ENCODE measurements at regions not wholly inside any gene's neighbourhood (a gene's known extent, or its start where the extent isn't known, plus 50 kb on each side); places are given as distances from the start of the nearest gene placed in this dataset.

- Histone ChIP-seq H3K4me1 (no peaks in the 10 kb centered on the region), H3K9me3 (replicated peaks) (no peaks in the 10 kb centered on the region), H3K36me3 (no peaks in the 10 kb centered on the region), H3K27ac (replicated peaks) (no peak overlapping the region), H3K4me3 (no peak overlapping the region), H3K27me3 (ENCODE audit: low read depth) (peaks cover 5% of the 10 kb centered on the region)
- intact Hi-C loops (cut with micrococcal nuclease) = no loop called here
- TF ChIP-seq, protein P1, sequence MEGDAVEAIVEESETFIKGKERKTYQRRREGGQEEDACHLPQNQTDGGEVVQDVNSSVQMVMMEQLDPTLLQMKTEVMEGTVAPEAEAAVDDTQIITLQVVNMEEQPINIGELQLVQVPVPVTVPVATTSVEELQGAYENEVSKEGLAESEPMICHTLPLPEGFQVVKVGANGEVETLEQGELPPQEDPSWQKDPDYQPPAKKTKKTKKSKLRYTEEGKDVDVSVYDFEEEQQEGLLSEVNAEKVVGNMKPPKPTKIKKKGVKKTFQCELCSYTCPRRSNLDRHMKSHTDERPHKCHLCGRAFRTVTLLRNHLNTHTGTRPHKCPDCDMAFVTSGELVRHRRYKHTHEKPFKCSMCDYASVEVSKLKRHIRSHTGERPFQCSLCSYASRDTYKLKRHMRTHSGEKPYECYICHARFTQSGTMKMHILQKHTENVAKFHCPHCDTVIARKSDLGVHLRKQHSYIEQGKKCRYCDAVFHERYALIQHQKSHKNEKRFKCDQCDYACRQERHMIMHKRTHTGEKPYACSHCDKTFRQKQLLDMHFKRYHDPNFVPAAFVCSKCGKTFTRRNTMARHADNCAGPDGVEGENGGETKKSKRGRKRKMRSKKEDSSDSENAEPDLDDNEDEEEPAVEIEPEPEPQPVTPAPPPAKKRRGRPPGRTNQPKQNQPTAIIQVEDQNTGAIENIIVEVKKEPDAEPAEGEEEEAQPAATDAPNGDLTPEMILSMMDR (IDR thresholded peaks at IDR 0.05; ENCODE audit: borderline replicate concordance) = no peak
- no peak for DNase-seq
Observed at GRCh38 chr13:107348471-107348870, 780.5 kb upstream of the ARGLU1 start.

DNA sequence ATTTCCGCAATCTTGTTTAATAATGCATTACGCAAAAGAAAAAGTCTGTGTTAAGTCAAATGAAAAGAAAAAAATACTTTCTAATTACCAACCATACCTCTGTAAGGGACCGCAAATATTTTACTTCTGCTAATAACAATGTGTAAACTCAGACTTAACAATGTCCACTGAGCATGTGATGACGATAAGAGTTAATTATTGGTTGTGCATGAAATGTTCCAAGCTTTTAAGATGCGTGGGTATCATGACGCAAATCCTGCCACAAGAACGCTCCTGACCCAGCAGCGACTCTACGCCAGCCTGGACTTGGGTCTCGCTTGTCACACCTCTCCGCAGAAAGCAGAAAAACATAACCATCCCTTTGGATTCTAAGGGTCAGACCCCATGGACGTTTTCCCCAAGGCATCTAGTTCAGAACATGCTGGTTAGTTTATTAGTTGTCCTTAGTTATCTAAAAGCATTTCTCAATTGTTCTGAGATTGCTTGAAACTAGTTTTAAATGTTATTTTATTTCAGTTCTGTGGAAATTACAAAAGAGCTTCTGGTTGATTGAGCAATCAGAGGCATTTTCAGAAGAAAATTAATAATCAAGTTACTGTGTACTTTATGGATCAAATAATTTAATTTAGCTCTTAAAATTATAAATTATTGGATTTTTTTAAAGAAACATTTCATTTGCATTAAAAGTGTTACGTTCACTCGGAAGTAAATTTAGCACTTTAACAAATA is 779.9 kb upstream of the ARGLU1 start:
- no peak overlapping the region for H3K4me3 ChIP-seq
- H3K4me1 ChIP-seq = no peaks in the 10 kb centered on the region
- no peak for DNase-seq
- TF ChIP-seq, protein P1 (IDR thresholded peaks at IDR 0.05; ENCODE audit: borderline replicate concordance) = no peak
- H3K27me3 ChIP-seq (ENCODE audit: low read depth) = peaks cover 5% of the 10 kb centered on the region
- no peaks in the 10 kb centered on the region for H3K36me3 ChIP-seq
- H3K9me3 ChIP-seq (replicated peaks) = no peaks in the 10 kb centered on the region
- intact Hi-C loops (cut with micrococcal nuclease) = no loop called here
- H3K27ac ChIP-seq (replicated peaks) = no peak overlapping the region

DNA sequence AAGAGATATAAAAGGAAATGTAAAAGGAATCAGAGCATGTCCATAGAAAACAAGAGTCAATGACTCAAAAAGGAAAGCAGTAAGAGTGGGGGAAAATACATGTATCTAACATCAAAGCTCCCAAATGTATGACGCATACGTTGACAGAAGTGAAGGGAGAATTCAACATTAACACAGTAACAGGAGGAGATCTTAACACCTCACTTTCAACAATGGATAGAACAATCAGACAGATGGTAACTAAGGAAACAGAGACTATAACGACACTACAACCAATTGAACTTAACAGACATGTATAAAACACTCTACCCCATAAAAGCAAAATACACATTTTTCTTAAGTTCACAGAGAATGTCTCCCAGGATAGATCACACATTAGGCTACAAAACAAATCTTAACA is 774.8 kb upstream of the ARGLU1 start:
- TF ChIP-seq, protein P1 (IDR thresholded peaks at IDR 0.05; ENCODE audit: borderline replicate concordance) = no peak
- Histone ChIP-seq H3K36me3 (no peaks in the 10 kb centered on the region), H3K27me3 (ENCODE audit: low read depth) (no peaks in the 10 kb centered on the region), H3K4me1 (no peaks in the 10 kb centered on the region), H3K27ac (replicated peaks) (no peak overlapping the region), H3K4me3 (no peak overlapping the region), H3K9me3 (replicated peaks) (no peaks in the 10 kb centered on the region)
- intact Hi-C loops (cut with micrococcal nuclease) = no loop called here
- DNase-seq = no peak

- no peaks in the 10 kb centered on the region for H3K4me1 ChIP-seq
- TF ChIP-seq, protein P1 (IDR thresholded peaks at IDR 0.05; ENCODE audit: borderline replicate concordance) = no peak
- H3K4me3 ChIP-seq = no peak overlapping the region
- no peaks in the 10 kb centered on the region for H3K27me3 ChIP-seq (ENCODE audit: low read depth)
- H3K9me3 ChIP-seq (replicated peaks) = no peaks in the 10 kb centered on the region
- no peaks in the 10 kb centered on the region for H3K36me3 ChIP-seq
- DNase-seq = no peak
- H3K27ac ChIP-seq (replicated peaks) = no peak overlapping the region
- intact Hi-C loops (cut with micrococcal nuclease) = no loop called here
Observed at GRCh38 chr13:107339209-107339608, 771.3 kb upstream of the ARGLU1 start.

- DNase-seq = no peak
- intact Hi-C loops (cut with micrococcal nuclease) = no loop called here
- no peaks in the 10 kb centered on the region for H3K27me3 ChIP-seq (ENCODE audit: low read depth)
- H3K27ac ChIP-seq (replicated peaks) = no peak overlapping the region
- no peaks in the 10 kb centered on the region for H3K36me3 ChIP-seq
- no peaks in the 10 kb centered on the region for H3K4me1 ChIP-seq
- TF ChIP-seq, protein P1 (IDR thresholded peaks at IDR 0.05; ENCODE audit: borderline replicate concordance) = no peak
- no peaks in the 10 kb centered on the region for H3K9me3 ChIP-seq (replicated peaks)
- H3K4me3 ChIP-seq = no peak overlapping the region
Observed at GRCh38 chr13:107332188-107332587, 764.3 kb upstream of the ARGLU1 start.

All from left ventricle myocardium inferior (tissue), 1 donor.